Nucleus accumbens (tissue), 56 donors: ENCODE measurements at regions not wholly inside any gene's neighbourhood (a gene's known extent, or its start where the extent isn't known, plus 50 kb on each side); places are given as distances from the start of the nearest gene placed in this dataset.

ENCODE experiments used
- DNase-seq, 56 donors: peaks; one replicate each; lab custom pipeline; 2025; lab: John Stamatoyannopoulos, UW

DNA sequence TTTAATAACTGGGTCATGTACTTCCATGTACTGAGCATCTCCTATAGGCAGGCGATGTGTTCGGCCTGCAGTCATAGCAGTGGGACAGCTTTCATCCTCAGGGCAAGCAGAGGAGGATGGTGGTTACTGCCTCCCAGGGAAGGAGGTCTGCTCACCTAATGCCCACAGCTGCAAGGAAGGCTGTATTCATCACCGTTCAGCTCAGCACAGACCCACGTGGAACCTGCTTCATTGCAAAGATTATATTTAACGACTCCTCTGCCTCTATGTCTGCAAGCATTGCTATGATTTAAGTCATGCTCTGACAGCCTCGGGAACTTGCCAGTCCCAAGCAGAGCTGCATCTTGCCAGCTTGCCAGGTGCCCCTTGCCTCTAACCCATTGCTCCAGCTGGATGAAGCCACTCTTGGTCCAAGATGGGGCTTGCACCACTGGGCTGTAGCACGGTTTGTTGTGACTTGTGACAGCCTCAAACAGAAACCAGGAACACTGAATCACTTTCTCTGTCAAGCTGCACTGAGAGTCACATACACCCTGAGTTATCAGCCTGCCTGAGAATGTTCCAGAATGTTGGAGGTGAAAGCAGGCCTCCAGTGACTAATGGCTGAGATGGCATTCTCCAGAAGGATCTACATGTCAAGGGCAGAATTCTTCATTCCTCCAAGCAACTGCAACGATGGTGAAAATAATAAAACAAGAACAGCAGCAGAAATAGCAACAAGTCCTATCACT, 651.1 kb upstream of the ID2 start:
- DNase-seq: no peak

DNA sequence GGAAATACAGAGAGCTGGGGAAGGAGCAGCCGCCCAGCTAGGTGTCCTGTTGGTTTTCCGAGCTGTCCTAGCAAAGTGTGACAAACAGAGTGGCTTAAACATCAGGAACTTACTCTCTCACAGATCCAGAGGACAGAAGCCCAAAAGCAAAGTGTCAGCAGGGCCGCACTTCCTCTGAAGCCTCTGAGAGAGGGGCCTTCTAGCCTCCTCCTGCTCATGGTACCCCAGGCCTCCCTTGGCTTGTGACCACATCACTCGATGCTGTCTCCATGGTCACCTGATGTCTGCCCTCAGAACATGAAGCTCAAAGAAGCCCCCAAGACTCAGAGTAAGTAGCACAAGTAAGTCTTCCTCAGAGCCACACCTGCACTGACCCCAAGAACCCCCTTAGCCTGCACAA, 650.5 kb upstream of the ID2 start:
- DNase-seq: no peak

DNA sequence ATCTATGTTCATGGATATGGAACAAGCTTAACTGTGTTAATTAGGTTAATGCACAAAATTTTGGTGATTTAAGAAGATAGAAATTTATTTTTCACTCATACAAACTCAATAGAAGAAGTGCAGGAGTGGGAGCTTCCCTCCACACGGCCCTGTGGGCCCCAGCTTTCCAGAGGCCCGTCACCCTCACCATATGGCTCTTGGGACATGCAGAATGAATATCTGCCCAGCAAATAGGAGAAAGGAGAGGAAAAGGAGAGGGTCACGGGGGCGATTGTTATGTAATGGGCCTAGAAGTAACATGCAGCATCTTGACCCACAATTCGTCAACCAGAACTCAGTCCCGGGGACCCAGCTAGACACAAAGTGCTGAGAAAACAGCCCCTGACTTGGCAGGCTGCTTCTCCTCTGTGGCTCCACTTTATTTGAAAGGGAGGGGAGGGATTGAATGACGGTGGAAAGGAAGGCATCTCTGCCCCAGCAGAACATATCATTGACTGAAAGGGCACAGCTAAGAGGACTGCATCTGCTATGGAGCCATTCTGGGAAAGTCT, 648.2 kb upstream of the ID2 start:
- no peak for DNase-seq

DNA sequence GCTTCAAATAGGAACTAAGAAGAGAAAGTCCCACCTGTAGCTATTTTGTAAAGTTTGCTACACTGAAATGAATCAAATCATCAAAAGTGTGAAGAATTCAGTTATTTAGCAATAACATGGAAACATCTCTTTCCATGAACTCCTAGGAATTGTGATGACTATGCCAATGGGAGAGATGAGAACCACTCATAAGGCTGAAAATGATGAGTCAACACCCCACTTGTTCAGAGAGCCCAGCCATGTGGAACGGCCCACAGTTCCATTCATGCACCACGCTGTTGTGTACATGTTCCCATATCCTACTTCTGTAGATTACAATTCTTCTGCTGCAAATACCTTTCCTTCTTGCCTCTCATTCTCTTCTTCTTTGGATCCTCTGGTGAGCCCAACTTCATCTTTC, 645.5 kb upstream of the ID2 start:
- DNase-seq: no peak

DNA sequence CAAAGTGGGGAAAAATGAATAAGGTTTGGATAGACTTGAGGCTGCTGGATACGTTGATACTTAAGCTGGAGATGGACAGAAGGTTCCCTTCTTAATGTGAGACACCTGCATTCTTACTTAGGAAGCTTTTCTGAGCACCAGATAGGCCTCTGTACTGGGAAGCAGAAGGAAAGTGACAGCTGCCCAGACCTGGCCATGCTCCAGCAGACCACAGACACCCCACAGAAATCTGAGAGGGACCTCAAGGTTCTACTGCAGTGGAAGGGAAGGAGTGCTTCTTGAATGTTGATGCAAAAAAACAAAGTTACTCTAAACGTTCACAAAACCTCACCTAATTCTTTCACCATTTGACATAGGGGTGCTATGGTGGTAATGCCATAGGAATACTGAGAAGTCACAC, 642.1 kb upstream of the ID2 start:
- no peak for DNase-seq

DNA sequence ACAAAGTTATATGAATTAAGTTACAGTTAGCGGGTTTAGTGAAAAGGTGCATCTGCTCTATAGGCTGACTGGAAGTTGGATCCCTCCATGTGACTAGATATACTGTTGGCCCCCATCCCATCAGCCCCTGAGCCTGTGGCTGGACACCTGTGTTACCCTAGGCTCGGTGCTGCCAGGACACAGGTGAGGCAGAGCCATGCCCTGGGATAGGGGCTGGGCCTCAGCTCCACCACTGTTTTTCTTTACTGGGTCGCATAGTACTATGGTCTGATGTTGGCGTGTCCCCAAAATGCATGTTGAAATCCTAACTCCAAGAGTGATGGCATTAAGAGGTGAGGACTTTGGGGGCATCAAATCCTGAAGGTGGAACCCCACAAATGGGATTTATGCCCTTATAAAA, 638.6 kb upstream of the ID2 start:
- no peak for DNase-seq

DNA sequence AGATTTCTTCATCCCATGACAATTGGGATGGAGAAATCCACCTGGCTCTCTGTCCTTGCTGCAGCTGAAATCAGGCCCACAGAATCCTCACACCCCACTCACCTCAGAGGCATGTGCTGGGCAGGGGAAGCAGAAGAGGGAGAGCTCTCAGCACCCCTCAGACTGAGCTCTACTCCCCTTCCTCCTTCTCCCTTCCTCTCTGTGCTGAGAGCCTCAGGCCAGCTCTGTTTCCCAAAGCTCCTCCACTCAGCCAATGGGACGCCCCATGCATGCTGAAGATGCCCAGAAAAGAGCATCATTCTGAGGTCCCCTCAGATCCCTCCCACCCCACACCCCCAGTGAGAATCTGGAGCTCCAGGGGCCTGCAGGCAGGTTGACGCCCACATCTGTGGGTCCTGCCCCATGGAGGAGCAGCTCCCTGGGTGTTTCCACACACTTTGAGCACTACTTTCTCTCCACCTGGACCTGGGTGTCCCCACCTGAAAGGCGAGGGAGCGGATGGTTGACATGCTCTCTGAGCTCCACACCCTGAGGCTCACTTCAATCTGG, 637.7 kb upstream of the ID2 start:
- no peak for DNase-seq

DNA sequence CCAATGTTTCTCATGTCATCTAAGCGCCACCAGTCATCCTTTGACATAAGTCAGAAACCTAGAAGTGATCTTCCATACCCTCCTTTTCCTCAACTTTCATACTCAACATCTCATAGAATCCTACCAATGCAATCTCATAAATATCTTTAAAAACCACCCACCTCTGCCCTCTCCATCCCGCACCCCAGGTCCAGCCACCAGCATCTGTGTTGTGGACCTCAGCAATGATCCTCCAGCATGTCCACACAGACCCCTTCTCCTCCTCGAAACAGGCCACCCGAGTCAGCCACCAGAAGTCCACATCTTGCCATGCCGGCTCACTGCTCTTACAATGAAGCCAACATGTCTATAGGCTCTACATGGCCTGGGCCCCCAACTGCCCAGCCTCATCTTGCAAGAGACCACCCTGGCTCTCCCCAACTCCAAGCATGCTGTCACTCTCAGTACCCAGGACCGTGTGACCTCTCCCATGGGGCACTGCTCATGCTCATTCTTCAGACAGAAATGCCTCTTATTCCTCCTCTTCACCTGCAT, 636.7 kb upstream of the ID2 start:
- no peak for DNase-seq

DNA sequence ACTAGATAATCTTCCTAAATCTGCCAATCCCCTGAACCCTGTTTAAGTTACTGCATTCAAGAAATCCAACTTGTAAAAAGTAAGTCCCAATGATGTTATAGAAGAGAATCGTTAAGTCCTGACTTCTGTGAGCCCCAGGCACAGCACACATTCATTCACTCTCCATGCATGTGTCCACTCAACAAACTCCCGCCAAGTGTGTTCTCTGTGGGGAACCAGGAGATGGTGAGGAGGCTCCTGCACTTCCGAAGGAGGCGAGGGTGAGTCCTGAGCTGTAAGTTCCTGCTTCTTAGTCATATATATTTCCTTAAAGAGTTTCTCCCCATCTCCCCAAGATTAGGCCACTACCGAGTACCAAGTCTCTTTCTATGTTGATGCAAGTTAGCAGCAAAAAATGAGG, 635.0 kb upstream of the ID2 start:
- DNase-seq: no peak

DNA sequence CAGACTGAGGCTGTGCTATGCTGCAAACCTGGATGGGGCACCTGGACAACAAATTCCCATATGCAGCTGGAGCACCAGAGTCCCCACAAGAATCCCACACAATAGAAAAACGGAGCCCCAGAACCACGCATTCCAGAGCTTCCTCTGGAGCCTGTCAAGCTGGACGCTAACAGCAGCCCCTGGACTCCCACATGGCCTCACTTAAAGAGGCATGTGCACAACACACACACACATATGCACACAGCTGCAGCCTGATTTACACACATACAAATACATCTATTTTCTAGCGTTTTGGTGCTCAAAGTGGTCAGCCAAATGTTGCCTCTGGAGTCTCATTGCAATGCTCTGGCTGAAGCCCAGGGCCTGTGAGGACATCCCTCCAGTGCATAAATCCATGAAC, 632.7 kb upstream of the ID2 start:
- no peak for DNase-seq

DNA sequence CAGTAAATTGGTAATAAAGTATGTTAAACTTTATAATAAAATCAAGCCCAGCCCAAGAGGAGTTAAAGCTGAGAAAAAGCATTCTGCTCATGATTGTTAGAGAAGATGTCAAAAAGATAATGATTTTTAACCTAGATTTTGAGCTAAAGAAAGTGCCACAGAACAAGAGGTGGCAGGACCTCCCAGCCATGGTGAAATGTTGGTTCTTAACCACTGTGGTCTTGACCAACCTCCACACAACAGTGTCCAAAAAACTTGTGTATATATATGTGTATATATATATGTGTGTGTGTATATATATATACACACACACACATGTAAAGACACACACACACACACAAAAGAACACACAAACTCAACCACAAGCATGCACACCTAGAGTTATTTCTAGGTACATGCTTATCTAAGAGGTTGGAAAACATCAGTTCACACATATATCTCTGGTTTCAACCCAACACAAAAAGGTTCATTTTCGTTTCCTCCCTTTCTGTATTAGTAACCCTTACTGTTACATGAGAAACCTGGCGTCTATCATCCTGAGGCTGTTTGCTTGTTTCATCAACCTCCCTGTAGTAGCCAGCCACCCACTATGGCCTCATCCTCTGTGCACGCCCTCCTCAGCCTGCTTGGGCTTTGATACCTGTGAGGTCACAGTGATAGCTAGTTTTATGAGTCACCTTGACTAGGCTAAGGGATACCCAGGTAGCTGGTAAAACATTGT, 631.8 kb upstream of the ID2 start:
- no peak for DNase-seq

DNA sequence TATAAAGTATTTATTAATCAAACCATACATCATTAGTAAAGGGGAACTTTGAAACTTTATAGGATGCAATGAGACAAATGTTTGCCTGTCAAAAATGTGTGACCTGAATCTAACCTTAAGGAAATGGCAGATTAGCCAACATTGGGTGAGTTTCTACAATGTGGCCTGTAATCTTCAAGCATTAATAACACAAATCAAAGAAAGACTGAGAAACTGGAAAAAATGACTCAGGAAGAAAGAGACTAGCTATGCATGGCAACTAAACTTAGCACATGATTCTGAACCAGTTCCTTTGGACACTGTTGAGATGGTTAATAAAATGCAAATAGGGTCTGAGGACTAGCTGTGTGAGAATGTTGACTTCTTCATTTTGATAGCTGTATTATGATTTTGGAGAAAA, 628.6 kb upstream of the ID2 start:
- no peak for DNase-seq

DNA sequence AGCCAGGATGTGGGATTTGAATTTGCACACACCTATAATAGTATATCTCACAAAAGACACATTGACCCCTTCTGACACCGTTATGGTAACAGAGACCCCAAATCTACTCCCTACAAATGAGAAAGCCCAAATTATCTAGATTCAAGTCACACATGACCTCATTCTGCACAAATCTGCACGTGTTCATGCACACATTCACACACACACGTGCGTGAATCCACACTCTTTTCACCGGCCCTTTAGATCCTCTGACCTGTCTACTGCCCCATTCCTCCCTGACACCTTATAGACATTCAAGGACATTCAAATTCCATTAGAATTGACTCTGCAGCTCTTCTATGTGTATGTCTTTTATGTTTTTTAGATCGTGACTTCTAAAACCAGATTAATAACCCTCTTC, 627.8 kb upstream of the ID2 start:
- no peak for DNase-seq

DNA sequence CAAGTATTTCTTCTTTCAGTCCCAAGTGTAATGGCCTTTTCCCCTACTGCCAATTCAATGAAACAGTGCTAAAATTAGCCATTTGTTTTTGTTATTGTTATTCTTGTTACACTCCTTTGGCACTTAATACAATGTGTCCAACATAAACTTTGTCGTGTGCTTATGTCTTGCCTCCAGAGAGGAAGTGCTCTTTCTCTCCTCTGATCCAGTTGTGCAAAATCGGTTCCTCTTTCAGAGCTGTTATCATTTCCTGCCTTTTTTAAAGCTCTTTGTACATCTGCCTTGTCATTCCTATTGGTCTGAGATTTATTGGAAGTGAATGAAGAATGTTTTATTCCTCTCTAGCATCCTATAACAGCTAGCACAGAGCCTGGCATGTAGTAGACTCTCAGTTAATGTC, 623.2 kb upstream of the ID2 start:
- DNase-seq: no peak

DNA sequence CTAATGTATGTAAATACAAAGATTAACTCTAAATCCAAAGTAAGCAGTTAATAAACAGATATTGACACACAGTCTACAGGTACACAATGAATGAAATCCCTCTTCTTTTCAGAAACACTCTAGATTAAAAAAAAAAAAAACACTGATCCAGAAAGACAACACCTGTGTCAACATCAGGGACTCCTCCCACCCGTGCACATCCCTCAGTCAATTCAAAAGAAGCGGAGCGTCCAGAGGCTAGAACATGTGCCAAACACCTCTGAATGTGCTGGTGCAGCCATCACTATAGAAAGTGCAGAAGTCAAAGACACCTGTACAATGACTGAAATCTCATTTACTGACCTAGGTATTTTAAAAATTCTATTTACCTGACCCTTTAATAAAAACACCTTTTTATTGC, 622.6 kb upstream of the ID2 start:
- DNase-seq: no peak

DNA sequence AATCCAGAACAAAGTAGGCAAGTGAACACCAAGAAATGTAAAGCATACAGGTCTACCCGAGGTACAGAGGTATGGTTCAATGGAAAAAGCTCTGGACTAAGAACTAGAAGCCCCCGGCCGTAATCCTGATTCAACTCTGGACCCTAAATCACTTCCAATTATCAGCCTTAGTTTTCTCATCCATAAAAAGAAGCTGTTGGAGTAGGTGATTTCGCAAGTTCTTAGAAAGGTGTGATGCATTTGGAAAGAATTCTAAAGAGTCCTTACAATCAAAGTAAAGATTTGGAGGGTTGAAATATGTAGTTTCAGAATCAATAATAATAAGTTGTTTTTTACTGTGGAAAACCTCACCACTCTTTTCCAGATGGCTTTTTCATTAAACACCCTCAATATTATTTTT, 622.1 kb upstream of the ID2 start:
- DNase-seq: no peak

DNA sequence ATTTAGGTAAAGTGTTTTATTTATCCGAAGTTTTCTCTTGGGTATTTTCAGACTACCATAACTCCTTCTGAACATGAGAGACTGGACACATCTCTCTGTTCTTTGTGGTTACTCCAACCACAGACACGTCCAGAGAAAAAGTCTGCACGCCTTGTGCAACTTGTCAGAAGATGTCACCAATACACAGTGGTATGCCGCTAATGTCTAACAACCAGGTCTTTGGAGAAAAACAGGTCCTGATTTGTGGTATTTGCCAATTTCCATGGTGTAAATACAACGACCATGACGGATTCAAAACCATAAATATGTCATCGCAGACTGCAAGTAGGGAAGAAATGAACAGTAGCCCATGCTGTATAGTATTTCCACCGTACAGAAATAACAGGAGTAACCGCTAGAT, 620.6 kb upstream of the ID2 start:
- DNase-seq: no peak

DNA sequence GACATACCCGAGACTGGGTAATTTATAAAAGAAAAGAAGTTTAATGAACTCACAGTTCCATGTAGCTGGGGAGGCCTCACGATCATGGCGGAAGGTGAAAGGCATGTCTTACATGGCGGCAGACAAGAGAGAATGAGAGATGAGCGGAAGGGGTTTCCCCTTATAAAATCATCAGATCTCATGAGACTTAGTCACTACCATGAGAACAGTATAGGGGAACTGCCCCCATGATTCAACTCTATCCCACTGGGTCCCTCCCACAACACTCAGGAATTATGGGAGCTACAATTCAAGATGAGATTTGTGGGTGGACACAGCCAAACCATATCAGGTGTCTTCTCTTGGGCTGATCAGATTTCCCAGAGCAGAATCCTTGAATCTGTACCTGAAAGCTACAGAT, 617.3 kb upstream of the ID2 start:
- no peak for DNase-seq

DNA sequence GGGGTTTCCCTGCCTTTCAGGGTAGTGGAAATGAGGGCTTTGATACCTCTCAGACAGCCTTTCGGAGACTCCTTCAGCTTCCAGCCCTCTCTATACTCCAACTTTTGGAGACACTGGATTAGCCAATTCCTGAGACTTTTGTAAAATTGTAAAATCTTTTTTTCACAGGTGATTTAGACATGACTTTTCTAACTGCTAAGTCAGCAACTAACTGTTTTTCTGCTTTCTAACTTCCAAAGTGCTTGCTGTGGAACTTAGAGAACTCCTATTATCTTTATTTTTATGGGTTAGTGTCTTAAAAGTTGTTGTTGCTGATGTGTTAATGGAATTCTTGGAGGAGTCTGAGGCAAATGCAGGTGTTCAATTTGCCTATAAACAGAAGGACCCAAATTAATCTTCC, 616.7 kb upstream of the ID2 start:
- no peak for DNase-seq

DNA sequence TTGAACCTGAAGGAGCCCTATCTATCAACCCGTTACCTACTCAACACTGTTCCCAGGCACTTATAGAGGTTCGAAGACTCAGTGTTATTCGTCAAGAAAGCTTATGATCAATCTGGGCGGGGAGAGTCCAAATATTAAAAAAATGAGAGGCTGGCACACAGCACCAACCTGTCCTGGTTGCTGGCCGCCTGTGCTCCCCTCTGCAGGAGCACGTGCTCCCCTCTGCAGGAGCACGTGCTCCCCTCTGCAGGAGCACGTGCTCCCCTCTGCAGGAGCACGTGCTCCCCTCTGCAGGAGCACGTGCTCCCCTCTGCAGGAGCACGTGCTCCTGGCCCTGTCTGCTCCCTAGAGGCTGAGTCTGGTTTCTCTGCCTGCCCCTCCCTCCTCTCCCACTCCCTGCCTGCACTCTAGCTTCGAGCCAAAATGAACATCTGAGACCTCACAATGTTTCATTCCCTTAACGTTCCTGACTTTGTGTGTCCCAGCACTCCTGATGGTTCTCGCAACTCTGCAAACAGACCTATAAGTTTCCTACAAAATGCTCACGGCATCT, 614.0 kb upstream of the ID2 start:
- no peak for DNase-seq

DNA sequence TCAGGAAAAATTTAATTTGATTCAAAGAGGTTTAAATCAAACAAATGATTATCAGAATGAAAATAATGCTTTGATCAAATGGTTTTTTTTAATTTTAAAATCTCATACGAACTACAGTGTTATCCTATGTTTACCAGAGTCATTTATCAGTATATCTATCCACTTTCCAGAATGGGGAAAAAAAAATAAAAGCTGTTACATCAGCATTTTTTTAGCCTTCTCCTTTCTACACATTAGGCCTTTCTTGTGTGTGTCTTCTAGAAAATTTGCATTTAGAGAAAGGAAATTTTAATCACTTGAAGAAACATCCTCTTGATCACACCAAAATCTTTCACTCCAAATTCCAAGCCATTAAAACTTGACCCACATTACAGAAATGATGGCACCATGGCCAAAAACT, 608.9 kb upstream of the ID2 start:
- no peak for DNase-seq
